CD4-positive, alpha-beta T cell treated with Interferon gamma for 1 hour (primary cell): ENCODE measurements at regions not wholly inside any gene's neighbourhood (a gene's known extent, or its start where the extent isn't known, plus 50 kb on each side); places are given as distances from the start of the nearest gene placed in this dataset.
"Not testable (repeated sequence)": the region's sequence is repeated elsewhere in the genome, so short reads cannot be mapped to it uniquely, and the experiment has no call there.

Experiments
- DNase-seq: peaks from one replicate; pipeline ENCODE4 v3.0.0-alpha.2; 2020

GRCh38 chr1:178572604-178573003 lies 59.7 kb downstream of the TEX35 start:
- no peak for DNase-seq

GRCh38 chr1:178573330-178573729 lies 60.4 kb downstream of the TEX35 start:
- no peak for DNase-seq

GRCh38 chr1:178574345-178574744 lies 61.4 kb downstream of the TEX35 start:
- DNase-seq, result no peak

- DNase-seq, result peak; percentile 27
Measured at GRCh38 chr1:178575611-178576361, 62.9 kb downstream of the TEX35 start.

- DNase-seq, result no peak
Measured at GRCh38 chr1:178576841-178577240, 63.9 kb downstream of the TEX35 start.

- DNase-seq, result no peak
Measured at GRCh38 chr1:178577882-178578281, 65.0 kb downstream of the TEX35 start.

GRCh38 chr1:178578541-178578940 lies 65.6 kb downstream of the TEX35 start:
- peak; percentile 35 for DNase-seq

- no peak for DNase-seq
Measured at GRCh38 chr1:178579095-178579494, 66.2 kb downstream of the TEX35 start.

- peak; percentile 46 for DNase-seq
Measured at GRCh38 chr1:178579562-178579961, 66.7 kb downstream of the TEX35 start.

GRCh38 chr1:178580096-178580495 lies 67.2 kb downstream of the TEX35 start:
- DNase-seq, result no peak

GRCh38 chr1:178580876-178581275 lies 68.0 kb downstream of the TEX35 start:
- DNase-seq, result no peak

GRCh38 chr1:178581351-178582303 lies 68.7 kb downstream of the TEX35 start:
- DNase-seq, result peak; percentile 59

GRCh38 chr1:178587096-178587495 lies 74.2 kb downstream of the TEX35 start:
- DNase-seq, result no peak

- DNase-seq, result no peak
Measured at GRCh38 chr1:178587975-178588374, 75.1 kb downstream of the TEX35 start.

- not testable (repeated sequence) for DNase-seq
Measured at GRCh38 chr1:178589042-178589441, 76.1 kb downstream of the TEX35 start.

- not testable (repeated sequence) for DNase-seq
Measured at GRCh38 chr1:178591811-178592210, 78.9 kb downstream of the TEX35 start.

- no peak for DNase-seq
Measured at GRCh38 chr1:178593515-178593914, 80.6 kb downstream of the TEX35 start.

- no peak for DNase-seq
Measured at GRCh38 chr1:178594133-178594532, 81.2 kb downstream of the TEX35 start.

GRCh38 chr1:178595491-178595890 lies 82.6 kb downstream of the TEX35 start:
- no peak for DNase-seq

- DNase-seq, result no peak
Measured at GRCh38 chr1:178599087-178599486, 86.2 kb downstream of the TEX35 start.

GRCh38 chr1:178599745-178600144 lies 86.8 kb downstream of the TEX35 start:
- DNase-seq, result no peak

- DNase-seq, result no peak
Measured at GRCh38 chr1:178603926-178604325, 91.0 kb downstream of the TEX35 start.

- no peak for DNase-seq
Measured at GRCh38 chr1:178606839-178607238, 93.9 kb downstream of the TEX35 start.
